GM23248 (cell line): ENCODE measurements at regions not wholly inside any gene's neighbourhood (a gene's known extent, or its start where the extent isn't known, plus 50 kb on each side); places are given as distances from the start of the nearest gene placed in this dataset.

Source experiments
- DNase-seq: peaks from one replicate; pipeline ENCODE4 v3.0.0-alpha.2; 2015
- H2AFZ ChIP-seq: fragments of 200-600 bp; sonication (generic); 2 replicates; pipeline ENCODE4 v1.6.1; 2016; ENCODE audit warnings: antibody characterized with exemption
- H3F3A ChIP-seq: fragments of 200-600 bp; sonication (generic); 2 replicates; pipeline ENCODE4 v1.6.1; 2016; ENCODE audit warnings: mild to moderate bottlenecking, antibody characterized with exemption, mixed run types; ENCODE audit not compliant: insufficient read depth
- H3K27ac ChIP-seq: fragments of 200-600 bp; sonication (generic); 2 replicates; pipeline ENCODE4 v1.5.1; 2016; ENCODE audit warnings: mild to moderate bottlenecking
- H3K27me3 ChIP-seq: fragments of 200-600 bp; sonication (generic); replicated peaks from 2 replicates; pipeline ENCODE4 v1.6.1; 2016; ENCODE audit warnings: mild to moderate bottlenecking; ENCODE audit not compliant: insufficient read depth
- H3K36me3 ChIP-seq: fragments of 200-600 bp; sonication (generic); 2 replicates; pipeline ENCODE4 v1.6.1; 2016; ENCODE audit warnings: low read depth, mild to moderate bottlenecking
- H3K4me1 ChIP-seq: fragments of 200-600 bp; sonication (generic); 2 replicates; pipeline ENCODE4 v1.6.1; 2016; ENCODE audit warnings: mild to moderate bottlenecking; ENCODE audit not compliant: insufficient read depth
- H3K4me2 ChIP-seq: fragments of 200-600 bp; sonication (generic); one replicate; pipeline ENCODE4 v1.6.1; 2016; ENCODE audit warnings: mild to moderate bottlenecking; ENCODE audit not compliant: unreplicated experiment
- H3K4me3 ChIP-seq: fragments of 200-600 bp; sonication (generic); 2 replicates; pipeline ENCODE4 v1.5.1; 2016; ENCODE audit warnings: mild to moderate bottlenecking
- H3K79me2 ChIP-seq: fragments of 200-600 bp; sonication (generic); 2 replicates; pipeline ENCODE4 v1.6.1; 2016; ENCODE audit warnings: mild to moderate bottlenecking; ENCODE audit not compliant: insufficient read depth
- H3K9ac ChIP-seq: fragments of 200-600 bp; sonication (generic); 2 replicates; pipeline ENCODE4 v1.6.1; 2016; ENCODE audit warnings: mild to moderate bottlenecking
- H3K9me2 ChIP-seq: fragments of 200-600 bp; sonication (generic); 2 replicates; pipeline ENCODE4 v1.6.1; 2016; ENCODE audit warnings: mixed run types, mild to moderate bottlenecking, moderate library complexity; ENCODE audit not compliant: insufficient read depth
- H3K9me3 ChIP-seq: fragments of 200-600 bp; sonication (generic); one replicate; pipeline ENCODE4 v1.6.1; 2017; ENCODE audit warnings: low read depth
- H4K20me1 ChIP-seq: fragments of 200-600 bp; sonication (generic); 2 replicates; pipeline ENCODE4 v1.6.0; 2016; ENCODE audit not compliant: insufficient read depth
- EZH2 ChIP-seq: fragments of 200-600 bp; sonication (generic); IDR thresholded peaks from 2 replicates; pipeline ENCODE4 v1.6.1; 2018; ENCODE audit warnings: antibody characterized with exemption, mild to moderate bottlenecking; ENCODE audit not compliant: insufficient read depth, poor library complexity, severe bottlenecking
- EZH2phosphoT487 ChIP-seq: fragments of 200-600 bp; sonication (generic); IDR thresholded peaks from 2 replicates; pipeline ENCODE4 v1.6.1; 2018; ENCODE audit warnings: antibody characterized with exemption, moderate library complexity, mild to moderate bottlenecking, low read depth; ENCODE audit not compliant: insufficient read depth
- whole genome bisulfite sequencing, 2 experiments: methylation state at CpG; one replicate each; pipeline ENCODE4 v1.1.6; 2015 to 2017; ENCODE audit warnings: low lambda C conversion rate in 2 of 2, low coverage in 1 of 2; ENCODE audit errors: missing lambda C conversion rate in 2 of 2; 5-methylcytosine and 5-hydroxymethylcytosine counted together
- in situ Hi-C: fragments of 300-500 bp; cut with MboI; formaldehyde crosslinking; loops from 2 replicates; pipeline ENCODE4 v1.15.0; 2020

GRCh38 chr3:146314871-146315270 lies 64.0 kb upstream of the PLSCR4 start:
- Histone ChIP-seq H2AFZ (0 out of 2 replicates have a peak overlapping the region, but pooled peaks have one; percentile 5), H3K9me2 (no peaks in the 10 kb centered on the region), H3F3A (peaks cover 22% of the 10 kb centered on the region), H3K27ac (peak overlapping the region; percentile 81), H3K4me3 (no peak overlapping the region; the same call in 1 of the 2 replicates), H3K4me1 (peaks cover 32% of the 10 kb centered on the region), H3K9me3 (no peaks in the 10 kb centered on the region), H4K20me1 (no peaks in the 10 kb centered on the region), H3K79me2 (no peaks in the 10 kb centered on the region), H3K36me3 (no peaks in the 10 kb centered on the region), H3K27me3 (no peaks in the 10 kb centered on the region), H3K4me2 (peak overlapping the region; percentile 69), H3K9ac (no peak overlapping the region)
- TF ChIP-seq EZH2: no peak
- TF ChIP-seq EZH2phosphoT487: no peak
- DNase-seq: no peak
- in situ Hi-C loops: no loop called here

GRCh38 chr3:146313746-146314111 lies 62.8 kb upstream of the PLSCR4 start:
- in situ Hi-C loops: no loop called here

GRCh38 chr3:146313031-146313745 lies 62.3 kb upstream of the PLSCR4 start:
- Histone ChIP-seq H3K27me3 (no peaks in the 10 kb centered on the region), H3K4me3 (0 out of 2 replicates have a peak overlapping the region, but pooled peaks have one; percentile 24), H3F3A (peaks cover 33% of the 10 kb centered on the region), H3K9me2 (no peaks in the 10 kb centered on the region), H3K4me2 (peak overlapping the region; percentile 69), H3K27ac (peak overlapping the region; percentile 81), H4K20me1 (no peaks in the 10 kb centered on the region), H2AFZ (no peak overlapping the region), H3K4me1 (peaks cover 48% of the 10 kb centered on the region), H3K9ac (peak overlapping the region; percentile 53), H3K79me2 (no peaks in the 10 kb centered on the region), H3K9me3 (no peaks in the 10 kb centered on the region), H3K36me3 (no peaks in the 10 kb centered on the region)
- DNase-seq: peak; percentile 66
- 2 to 3% methylated on average over 2 of the region's 2 CpGs for WGBS, 2 experiments
- in situ Hi-C loops: no loop called here
- TF ChIP-seq EZH2 (no peak), EZH2phosphoT487 (no peak)

More at GRCh38 chr3:146313746-146314111, 62.8 kb upstream of the PLSCR4 start:
- Histone ChIP-seq H3K79me2 (no peaks in the 10 kb centered on the region), H2AFZ (no peak overlapping the region), H3K4me3 (0 out of 2 replicates have a peak overlapping the region, but pooled peaks have one; percentile 24), H3K36me3 (no peaks in the 10 kb centered on the region), H3K27ac (peak overlapping the region; percentile 81), H3K9me3 (no peaks in the 10 kb centered on the region), H3K9ac (peak overlapping the region; percentile 53), H3K4me2 (peak overlapping the region; percentile 69), H3K27me3 (no peaks in the 10 kb centered on the region), H3F3A (peaks cover 29% of the 10 kb centered on the region), H3K4me1 (peaks cover 44% of the 10 kb centered on the region), H3K9me2 (no peaks in the 10 kb centered on the region), H4K20me1 (no peaks in the 10 kb centered on the region)
- TF ChIP-seq EZH2: no peak
- TF ChIP-seq EZH2phosphoT487: no peak
- 0 to 4% methylated on average over 1 of the region's 1 CpG for WGBS, 2 experiments
- DNase-seq: peak; percentile 91

- 32 to 33% methylated on average over 3 of the region's 3 CpGs for WGBS, 2 experiments
- peak; percentile 70 for DNase-seq
- Histone ChIP-seq H3K27ac (peak overlapping the region; percentile 74), H3K9me2 (no peaks in the 10 kb centered on the region), H3K79me2 (no peaks in the 10 kb centered on the region), H3K27me3 (no peaks in the 10 kb centered on the region), H2AFZ (peak overlapping the region; percentile 43), H3K9ac (0 out of 2 replicates have a peak overlapping the region, but pooled peaks have one; percentile 16), H3F3A (peaks cover 28% of the 10 kb centered on the region), H4K20me1 (no peaks in the 10 kb centered on the region), H3K4me3 (peak overlapping the region; percentile 40), H3K36me3 (no peaks in the 10 kb centered on the region), H3K4me1 (peaks cover 42% of the 10 kb centered on the region), H3K9me3 (no peaks in the 10 kb centered on the region), H3K4me2 (peak overlapping the region; percentile 69)
- TF ChIP-seq EZH2phosphoT487: no peak
- in situ Hi-C loops: no loop called here
These were observed 57.8 kb upstream of the PLSCR4 start for GRCh38 chr3:146308682-146309081.

- Histone ChIP-seq H3K4me2 (peak overlapping the region; percentile 69), H3K36me3 (no peaks in the 10 kb centered on the region), H3K27ac (peak overlapping the region; percentile 74), H4K20me1 (no peaks in the 10 kb centered on the region), H3K27me3 (no peaks in the 10 kb centered on the region), H2AFZ (no peak overlapping the region), H3K9ac (peak overlapping the region; percentile 16; the same call in 1 of the 2 replicates), H3K4me1 (peaks cover 37% of the 10 kb centered on the region), H3K79me2 (no peaks in the 10 kb centered on the region), H3K9me3 (no peaks in the 10 kb centered on the region), H3F3A (peaks cover 24% of the 10 kb centered on the region), H3K4me3 (peak overlapping the region; percentile 40), H3K9me2 (no peaks in the 10 kb centered on the region)
- TF ChIP-seq EZH2 (no peak), EZH2phosphoT487 (no peak)
- peak; percentile 92 for DNase-seq
- in situ Hi-C loops: no loop called here
These were observed 57.3 kb upstream of the PLSCR4 start for GRCh38 chr3:146308222-146308621.
